H1 (cell line): ENCODE measurements at regions not wholly inside any gene's neighbourhood (a gene's known extent, or its start where the extent isn't known, plus 50 kb on each side); places are given as distances from the start of the nearest gene placed in this dataset.

Experiments used
- CTCF ChIA-PET: fragments of 300-600 bp; sonication (Branson Sonifier 250); formaldehyde crosslinking; loops from one replicate; lab custom pipeline; 2021; ENCODE audit not compliant: partially characterized antibody; lab: Charles Lee
- POLR2A ChIA-PET: fragments of 300-600 bp; sonication (Branson Sonifier 250); formaldehyde crosslinking; loops from one replicate; lab custom pipeline; 2021; ENCODE audit warnings: inconsistent platforms; ENCODE audit not compliant: partially characterized antibody; lab: Charles Lee
- DNase-seq, 2 experiments: peaks; one replicate each; pipeline versions ENCODE4 v3.0.0 to v3.0.0-alpha.2; 2010 to 2022; ENCODE audit warnings: low spot score in 2 of 2, low read depth in 1 of 2, mixed read lengths in 1 of 2
- FAIRE-seq: peaks from 2 replicates; lab custom pipeline; 2011; peaks lifted over from hg19 to GRCh38; lab: Jason Lieb, UNC
- H2AFZ ChIP-seq: 2 replicates; pipeline ENCODE4 v1.8.1; 2012; ENCODE audit warnings: low read length, inconsistent platforms
- H2AK5ac ChIP-seq: 2 replicates; pipeline ENCODE4 v1.6.1; 2013; ENCODE audit warnings: low read depth, low read length
- H2BK120ac ChIP-seq: replicated peaks from 2 replicates; pipeline ENCODE3; 2013; ENCODE audit warnings: low read depth, low read length, inconsistent platforms
- H2BK12ac ChIP-seq: 2 replicates; pipeline ENCODE4 v1.6.1; 2013; ENCODE audit warnings: low read depth, low read length
- H2BK15ac ChIP-seq: 2 replicates; pipeline ENCODE4 v1.6.1; 2013; ENCODE audit warnings: low read length
- H2BK20ac ChIP-seq: 2 replicates; pipeline ENCODE4 v1.6.1; 2013; ENCODE audit warnings: low read length
- H2BK5ac ChIP-seq: 2 replicates; pipeline ENCODE4 v1.6.1; 2013; ENCODE audit warnings: low read depth, low read length
- H3K14ac ChIP-seq: 2 replicates; pipeline ENCODE4 v1.6.1; 2013; ENCODE audit warnings: inconsistent platforms; ENCODE audit not compliant: insufficient read length
- H3K18ac ChIP-seq: 2 replicates; pipeline ENCODE4 v1.6.1; 2013; ENCODE audit warnings: low read length; ENCODE audit errors: extremely low read depth
- H3K23ac ChIP-seq: 2 replicates; pipeline ENCODE4 v1.6.1; 2013; ENCODE audit warnings: inconsistent platforms; ENCODE audit not compliant: insufficient read length
- H3K23me2 ChIP-seq: 2 replicates; pipeline ENCODE4 v1.6.1; 2013; ENCODE audit warnings: low read depth, low read length
- H3K27ac ChIP-seq: 2 replicates; pipeline ENCODE4 v1.6.1; 2011; ENCODE audit warnings: low read depth, low read length, inconsistent platforms
- H3K27me3 ChIP-seq, 4 experiments: replicated peaks in 1 of 4; 1 replicate in 1 of 4; 2 replicates in 3 of 4; pipeline versions ENCODE4 v1.6.1 to v1.8.1; 2011 to 2013; ENCODE audit warnings: low read length in 3 of 4, mild to moderate bottlenecking in 3 of 4, inconsistent platforms in 2 of 4, mixed read lengths in 2 of 4, moderate library complexity in 1 of 4; ENCODE audit not compliant: control insufficient read depth in 3 of 4, insufficient read depth in 3 of 4; ENCODE audit errors: extremely low read depth in 1 of 4
- H3K36me3 ChIP-seq, 4 experiments: 2 replicates each; pipeline versions ENCODE4 v1.6.1 to v1.8.1; 2011 to 2013; ENCODE audit warnings: mild to moderate bottlenecking in 4 of 4, low read length in 3 of 4, moderate library complexity in 2 of 4, control low read depth in 1 of 4, inconsistent platforms in 1 of 4; ENCODE audit not compliant: insufficient read depth in 4 of 4, control insufficient read depth in 2 of 4
- H3K4ac ChIP-seq: replicated peaks from 2 replicates; pipeline ENCODE3; 2013; ENCODE audit warnings: low read length, low read depth, mixed read lengths, inconsistent platforms; ENCODE audit not compliant: insufficient read length
- H3K4me1 ChIP-seq, 4 experiments: replicated peaks in 1 of 4; 1 replicate in 1 of 4; 2 replicates in 3 of 4; pipeline versions ENCODE4 v1.6.1 to v1.8.1; 2011 to 2013; ENCODE audit warnings: low read length in 3 of 4, inconsistent platforms in 2 of 4, mixed read lengths in 1 of 4; ENCODE audit not compliant: insufficient read depth in 4 of 4, control insufficient read depth in 3 of 4
- H3K4me2 ChIP-seq, 2 experiments: 2 replicates each; pipeline versions ENCODE4 v1.6.1 to v1.8.1; 2011 to 2013; ENCODE audit warnings: low read depth in 2 of 2, low read length in 2 of 2, control low read depth in 1 of 2, inconsistent platforms in 1 of 2, mild to moderate bottlenecking in 1 of 2; ENCODE audit not compliant: insufficient read depth in 1 of 2
- H3K4me3 ChIP-seq, 4 experiments: fragments of 200-600, 300-600 bp in 1 of 4; sonication (generic), shearing (Covaris generic), sonication (Bioruptor Twin) in 1 of 4; 2 replicates each; pipeline versions ENCODE4 v1.5.1 to v1.8.1; 2011 to 2016; ENCODE audit warnings: low read length in 4 of 4, low read depth in 3 of 4, control low read depth in 2 of 4, inconsistent platforms in 2 of 4, mild to moderate bottlenecking in 2 of 4, mixed read lengths in 1 of 4, moderate library complexity in 1 of 4; ENCODE audit not compliant: insufficient read depth in 2 of 4; ENCODE audit errors: extremely low read depth in 1 of 4
- H3K56ac ChIP-seq: replicated peaks from 2 replicates; pipeline ENCODE3; 2013; ENCODE audit warnings: low read depth, mild to moderate bottlenecking, mixed read lengths, low read length, inconsistent platforms; ENCODE audit not compliant: insufficient read length
- H3K79me1 ChIP-seq: 2 replicates; pipeline ENCODE4 v1.6.1; 2013; ENCODE audit warnings: low read depth, low read length, control low read depth
- H3K79me2 ChIP-seq, 2 experiments: 2 replicates each; pipeline versions ENCODE4 v1.6.1 to v1.8.1; 2012 to 2013; ENCODE audit warnings: low read length in 2 of 2, mild to moderate bottlenecking in 2 of 2, inconsistent platforms in 1 of 2; ENCODE audit not compliant: insufficient read depth in 2 of 2, control insufficient read depth in 1 of 2
- H3K9ac ChIP-seq, 4 experiments: replicated peaks in 1 of 4; 1 replicate in 1 of 4; 2 replicates in 3 of 4; pipeline versions ENCODE4 v1.6.1 to v1.8.1; 2011 to 2013; ENCODE audit warnings: low read depth in 3 of 4, low read length in 3 of 4, control low read depth in 2 of 4, mild to moderate bottlenecking in 2 of 4, moderate library complexity in 2 of 4, inconsistent platforms in 1 of 4; ENCODE audit errors: extremely low read depth in 1 of 4
- H3K9me3 ChIP-seq, 2 experiments: 2 replicates each; pipeline versions ENCODE4 v1.6.1 to v1.8.1; 2012 to 2013; ENCODE audit warnings: mild to moderate bottlenecking in 2 of 2, moderate library complexity in 2 of 2, control low read depth in 1 of 2, inconsistent platforms in 1 of 2, low read depth in 1 of 2, low read length in 1 of 2, mixed read lengths in 1 of 2; ENCODE audit not compliant: insufficient read depth in 2 of 2
- H4K20me1 ChIP-seq, 2 experiments: replicated peaks in 1 of 2; 2 replicates each; pipeline versions ENCODE3 to v1.8.1; 2011 to 2013; ENCODE audit warnings: inconsistent platforms in 2 of 2, low read length in 2 of 2, mild to moderate bottlenecking in 1 of 2; ENCODE audit not compliant: insufficient read depth in 2 of 2, control insufficient read depth in 1 of 2
- H4K5ac ChIP-seq: 2 replicates; pipeline ENCODE4 v1.6.1; 2013; ENCODE audit warnings: low read length, low read depth, mixed read lengths, inconsistent platforms; ENCODE audit not compliant: insufficient read length
- H4K8ac ChIP-seq: 2 replicates; pipeline ENCODE4 v1.8.0; 2013; ENCODE audit warnings: mild to moderate bottlenecking, moderate library complexity, low read length, inconsistent platforms; ENCODE audit not compliant: insufficient read depth; ENCODE audit errors: extremely low read depth
- H4K91ac ChIP-seq: replicated peaks from 2 replicates; pipeline ENCODE3; 2013; ENCODE audit warnings: low read length, mixed read lengths, inconsistent platforms; ENCODE audit not compliant: insufficient read length
- CBX8 ChIP-seq: fragments of 300-800, 300-1000 bp; sonication (generic); IDR thresholded peaks from 2 replicates; pipeline ENCODE4 v1.7.1; 2016; ENCODE audit warnings: low read depth, low read length, borderline replicate concordance
- CHD1 ChIP-seq: IDR thresholded peaks from 2 replicates; pipeline ENCODE4 v1.6.1; 2012; ENCODE audit warnings: low read depth, low read length, improper control_type of control experiment
- CHD2 ChIP-seq: IDR thresholded peaks from 2 replicates; pipeline ENCODE4 v1.6.1; 2012; ENCODE audit warnings: low read length, improper control_type of control experiment
- CREB1 ChIP-seq: IDR thresholded peaks from 2 replicates; pipeline ENCODE4 v1.6.1; 2012; ENCODE audit warnings: inconsistent platforms
- JUN ChIP-seq: IDR thresholded peaks from 2 replicates; pipeline ENCODE4 v1.6.1; 2011; ENCODE audit warnings: low read depth, mild to moderate bottlenecking, improper control_type of control experiment, low read length
- PHF8 ChIP-seq: fragments of 200-600 bp; sonication (generic); conservative IDR thresholded peaks from 2 replicates; pipeline ENCODE4 v1.7.1; 2012; ENCODE audit warnings: low read depth, mild to moderate bottlenecking, inconsistent platforms, low read length, moderate library complexity
- SAP30 ChIP-seq: fragments of 300-600 bp; sonication (generic); IDR thresholded peaks from 2 replicates; pipeline ENCODE4 v1.7.1; 2012; ENCODE audit warnings: low read length, moderate library complexity, mild to moderate bottlenecking, inconsistent platforms; ENCODE audit not compliant: insufficient read depth, insufficient replicate concordance
- TAF1 ChIP-seq: IDR thresholded peaks from 2 replicates; pipeline ENCODE4 v1.6.1; 2011; ENCODE audit warnings: mild to moderate bottlenecking, low read depth, low read length
- TEAD4 ChIP-seq: IDR thresholded peaks from 2 replicates; pipeline ENCODE4 v1.6.1; 2012; ENCODE audit warnings: low read depth, low read length, inconsistent platforms, mixed read lengths
- WGBS, 2 experiments: shearing (Covaris generic) in 1 of 2; methylation state at CpG; one replicate each; pipeline versions ENCODE4 v1.1.6 to v1.1.7; 2013 to 2015; ENCODE audit warnings: low lambda C conversion rate in 2 of 2, mixed read lengths in 2 of 2, inconsistent platforms in 1 of 2, low coverage in 1 of 2, missing lambda C conversion rate in 1 of 2; ENCODE audit not compliant: insufficient replicate concordance in 2 of 2, insufficient coverage in 1 of 2, insufficient read length in 1 of 2; ENCODE audit errors: extremely low coverage in 1 of 2, missing lambda C conversion rate in 1 of 2; 5-methylcytosine and 5-hydroxymethylcytosine counted together
- TF ChIP-seq, protein P1 (sequence below): IDR thresholded peaks from 2 replicates; pipeline ENCODE4 v1.6.1; 2011; ENCODE audit warnings: low read length, improper control_type of control experiment

DNA sequence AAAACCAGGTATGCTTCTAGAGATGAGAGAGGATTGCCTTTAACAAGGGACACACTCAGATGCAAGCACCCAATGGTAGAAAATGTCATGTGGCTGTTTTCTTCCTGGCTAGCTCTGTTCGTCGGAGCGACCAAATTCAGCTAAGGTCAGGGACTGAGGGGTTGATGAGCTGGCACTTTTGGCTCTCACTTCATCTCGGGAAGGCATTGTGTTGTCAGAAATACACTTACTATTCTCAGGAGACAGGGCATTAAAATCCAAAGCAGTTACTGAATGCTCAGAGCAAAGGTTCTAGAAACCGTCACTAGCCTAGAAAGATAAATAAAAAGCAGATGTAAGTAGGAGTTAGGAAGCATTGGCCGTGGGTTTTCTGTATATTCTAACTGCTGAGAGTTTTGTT is 275.7 kb upstream of the SSTR1 start:
- H3K4me3 ChIP-seq = no peak overlapping the region

More for the DNA sequence above, 275.7 kb upstream of the SSTR1 start:
- Histone ChIP-seq H3K4ac (no peak overlapping the region), H2AK5ac (no peak overlapping the region), H3K79me1 (no peaks in the 10 kb centered on the region), H3K27ac (no peak overlapping the region), H3K79me2 (no peaks in the 10 kb centered on the region), H3K23ac (no peak overlapping the region), H3K9ac (no peak overlapping the region), H2AFZ (no peak overlapping the region), H3K27me3 (no peaks in the 10 kb centered on the region; a peak in 1 of 7 replicates), H2BK20ac (no peak overlapping the region), H4K8ac (no peak overlapping the region), H3K36me3 (no peaks in the 10 kb centered on the region), H2BK5ac (no peak overlapping the region), H3K4me2 (no peak overlapping the region), H3K4me1 (peaks cover 0 to 3% (median 0%) of the 10 kb centered on the region in 4 experiments; a peak in 2 of 7 replicates), H2BK12ac (no peak overlapping the region), H3K56ac (no peak overlapping the region), H4K91ac (no peak overlapping the region), H3K14ac (no peak overlapping the region), H3K18ac (no peak overlapping the region), H3K9me3 (no peaks in the 10 kb centered on the region), H2BK120ac (no peak overlapping the region), H4K5ac (no peak overlapping the region), H4K20me1 (no peaks in the 10 kb centered on the region), H3K23me2 (no peaks in the 10 kb centered on the region), H2BK15ac (0 out of 2 replicates have a peak overlapping the region, but pooled peaks have one; percentile 22)
- ChIA-PET CTCF (no interaction called here), POLR2A (no interaction called here)
- TF ChIP-seq CREB1 (no peak), TAF1 (no peak), JUN (no peak), CHD2 (no peak), CHD1 (no peak), TEAD4 (no peak), SAP30 (no peak), PHF8 (no peak), CBX8 (no peak)
- TF ChIP-seq, protein P1, sequence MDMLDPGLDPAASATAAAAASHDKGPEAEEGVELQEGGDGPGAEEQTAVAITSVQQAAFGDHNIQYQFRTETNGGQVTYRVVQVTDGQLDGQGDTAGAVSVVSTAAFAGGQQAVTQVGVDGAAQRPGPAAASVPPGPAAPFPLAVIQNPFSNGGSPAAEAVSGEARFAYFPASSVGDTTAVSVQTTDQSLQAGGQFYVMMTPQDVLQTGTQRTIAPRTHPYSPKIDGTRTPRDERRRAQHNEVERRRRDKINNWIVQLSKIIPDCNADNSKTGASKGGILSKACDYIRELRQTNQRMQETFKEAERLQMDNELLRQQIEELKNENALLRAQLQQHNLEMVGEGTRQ = no peak
- FAIRE-seq = no peak
- DNase-seq = no peak
- WGBS, 2 experiments = 88% methylated on average over 6 of the region's 6 CpGs; no CpG with 5 or more reads in 1 of the 2 experiments
